A673 (cell line): ENCODE measurements at regions not wholly inside any gene's neighbourhood (a gene's known extent, or its start where the extent isn't known, plus 50 kb on each side); places are given as distances from the start of the nearest gene placed in this dataset.

ENCODE experiments used
- BruUV-seq: library from RNA; stranded (reverse); fragments of 400-500 nt; replicated peaks from 2 replicates; lab custom pipeline; 2021; lab: Mats Ljungman, UMichigan
- CTCF ChIA-PET: fragments of 300-600 bp; sonication (Branson Sonifier 250); formaldehyde crosslinking; loops from one replicate; lab custom pipeline; 2022; ENCODE audit warnings: antibody characterized with exemption; lab: Charles Lee
- POLR2A ChIA-PET: fragments of 300-600 bp; sonication (Branson Sonifier 250); formaldehyde crosslinking; loops from one replicate; lab custom pipeline; 2022; ENCODE audit warnings: antibody characterized with exemption; ENCODE audit not compliant: low non-redundant PET; lab: Charles Lee
- DNase-seq: peaks from one replicate; pipeline ENCODE4 v3.0.0-alpha.2; 2015; ENCODE audit warnings: low spot score
- H3K27ac ChIP-seq: fragments of 200-600 bp; sonication (generic); 2 replicates; pipeline ENCODE4 v1.5.1; 2016; ENCODE audit warnings: mixed run types, low read depth, mild to moderate bottlenecking, mixed read lengths, antibody characterized with exemption, low read length; ENCODE audit not compliant: poor library complexity, severe bottlenecking
- H3K27me3 ChIP-seq: fragments of 200-600 bp; sonication (generic); replicated peaks from 2 replicates; pipeline ENCODE4 v1.6.1; 2017; ENCODE audit warnings: mixed run types, low read depth, mild to moderate bottlenecking, mixed read lengths, antibody characterized with exemption, low read length; ENCODE audit not compliant: insufficient read depth, poor library complexity
- H3K36me3 ChIP-seq: fragments of 200-600 bp; sonication (generic); 2 replicates; pipeline ENCODE4 v1.6.1; 2016; ENCODE audit warnings: mixed run types, mild to moderate bottlenecking, mixed read lengths, antibody characterized with exemption, low read length; ENCODE audit not compliant: insufficient read depth, poor library complexity, severe bottlenecking
- H3K4me1 ChIP-seq: fragments of 200-600 bp; sonication (generic); 2 replicates; pipeline ENCODE4 v1.6.1; 2017; ENCODE audit warnings: mixed run types, mild to moderate bottlenecking, mixed read lengths, antibody characterized with exemption, low read length; ENCODE audit not compliant: insufficient read depth, poor library complexity, severe bottlenecking
- H3K4me3 ChIP-seq: fragments of 200-600 bp; sonication (generic); 2 replicates; pipeline ENCODE4 v1.5.1; 2016; ENCODE audit warnings: low read depth, mixed run types, mild to moderate bottlenecking, mixed read lengths, low read length; ENCODE audit not compliant: poor library complexity, severe bottlenecking
- H3K9me3 ChIP-seq: fragments of 200-600 bp; sonication (generic); 2 replicates; pipeline ENCODE4 v1.6.1; 2016; ENCODE audit warnings: mixed run types, low read depth, mild to moderate bottlenecking, mixed read lengths, antibody characterized with exemption, low read length; ENCODE audit not compliant: poor library complexity, severe bottlenecking
- CTCF ChIP-seq: fragments of 300-800, 200-600 bp; sonication (generic); conservative IDR thresholded peaks from 2 replicates; pipeline ENCODE4 v1.5.1; 2017; ENCODE audit warnings: low read depth, mild to moderate bottlenecking, antibody characterized with exemption, low read length, moderate library complexity, mixed read lengths
- EZH2 ChIP-seq: fragments of 200-600 bp; sonication (generic); IDR thresholded peaks from 2 replicates; pipeline ENCODE4 v1.6.1; 2017; ENCODE audit warnings: borderline replicate concordance, low read depth, mild to moderate bottlenecking, mixed read lengths, antibody characterized with exemption, low read length; ENCODE audit not compliant: poor library complexity, severe bottlenecking
- intact Hi-C: fragments of 100-400 bp; cut with micrococcal nuclease; formaldehyde crosslinking; loops from one replicate; pipeline ENCODE4 v1.10.0; 2022; ENCODE audit not compliant: unreplicated experiment

DNA sequence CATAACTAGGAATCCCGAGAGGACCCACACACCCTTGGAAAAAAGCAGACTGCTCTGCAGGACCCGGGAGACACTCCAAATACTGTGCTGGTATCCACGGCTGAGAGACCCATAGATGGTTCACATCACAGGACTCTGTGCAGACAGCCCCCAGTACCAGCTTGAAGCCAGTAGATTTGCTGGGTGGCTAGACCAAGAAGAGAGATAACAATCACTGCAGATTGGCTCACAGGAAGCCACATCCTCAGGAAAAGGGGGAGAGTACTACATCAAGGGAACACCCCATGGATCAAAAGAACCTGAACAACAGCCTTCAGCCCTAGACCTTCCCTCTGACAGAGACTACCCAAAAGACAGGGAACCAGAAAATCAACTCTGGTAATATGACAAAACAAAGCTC lies 223.8 kb upstream of the LRATD1 start:
- H3K9me3 ChIP-seq: no peaks in the 10 kb centered on the region
- H3K27me3 ChIP-seq: no peaks in the 10 kb centered on the region
- BruUV-seq: no TSS peak
- DNase-seq: no peak
- ChIA-PET POLR2A (no interaction called here), CTCF (no interaction called here)
- no peaks in the 10 kb centered on the region for H3K4me1 ChIP-seq
- H3K4me3 ChIP-seq: no peak overlapping the region
- no peak for TF ChIP-seq CTCF
- no peak for TF ChIP-seq EZH2
- H3K27ac ChIP-seq: no peak overlapping the region
- intact Hi-C loops: no loop called here
- no peaks in the 10 kb centered on the region for H3K36me3 ChIP-seq

- no peak for DNase-seq
- ChIA-PET CTCF (no interaction called here), POLR2A (no interaction called here)
- H3K4me3 ChIP-seq: no peak overlapping the region
- H3K27ac ChIP-seq: no peak overlapping the region
- no peaks in the 10 kb centered on the region for H3K4me1 ChIP-seq
- BruUV-seq: no TSS peak
- no peaks in the 10 kb centered on the region for H3K27me3 ChIP-seq
- intact Hi-C loops: no loop called here
- no peaks in the 10 kb centered on the region for H3K36me3 ChIP-seq
- no peak for TF ChIP-seq EZH2
- TF ChIP-seq CTCF: no peak
- no peaks in the 10 kb centered on the region for H3K9me3 ChIP-seq
These were observed 215.0 kb upstream of the LRATD1 start for GRCh38 chr2:14417551-14417950.

GRCh38 chr2:14418115-14418514 lies 214.4 kb upstream of the LRATD1 start:
- Histone ChIP-seq H3K9me3 (no peaks in the 10 kb centered on the region), H3K4me3 (no peak overlapping the region), H3K27me3 (no peaks in the 10 kb centered on the region), H3K27ac (no peak overlapping the region), H3K36me3 (no peaks in the 10 kb centered on the region), H3K4me1 (no peaks in the 10 kb centered on the region)
- no peak for DNase-seq
- TF ChIP-seq CTCF (no peak), EZH2 (no peak)
- ChIA-PET CTCF (no interaction called here), POLR2A (no interaction called here)
- BruUV-seq: no TSS peak
- intact Hi-C loops: no loop called here
